ENCODE measurements at regions not wholly inside any gene's neighbourhood (a gene's known extent, or its start where the extent isn't known, plus 50 kb on each side); places are given as distances from the start of the nearest gene placed in this dataset.
A peak's percentile ranks its signal among the peaks of the same experiment; 100 is the strongest.

DNA sequence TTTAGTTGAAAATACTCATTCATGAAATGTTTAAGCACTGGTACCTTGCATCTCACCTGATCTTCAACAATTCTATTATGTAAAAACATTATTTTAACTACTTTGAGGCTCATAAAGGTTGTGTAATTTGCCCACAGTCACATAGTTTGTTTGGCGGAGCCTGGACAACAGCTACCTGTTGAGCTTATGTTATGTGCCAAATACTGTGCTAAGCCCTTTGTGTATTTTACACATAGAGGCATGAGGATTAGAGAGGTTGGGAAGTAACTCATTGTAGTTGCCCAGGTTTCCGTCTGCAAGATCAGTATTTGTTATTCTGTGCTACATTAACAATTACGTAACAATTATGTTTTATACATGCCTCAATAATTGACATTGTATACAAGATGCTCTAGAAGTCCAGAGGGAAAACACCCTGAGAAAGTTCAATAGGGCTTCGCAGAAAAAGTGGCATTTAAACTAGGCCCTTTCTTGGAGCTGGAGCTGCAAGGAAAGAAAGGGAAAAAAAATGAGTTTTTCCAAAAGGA is 80.4 kb downstream of the BOLA3 start:
- Mint-ChIP-seq H3K4me3 (no peak overlapping the region), H3K36me3 (no peaks in the 10 kb centered on the region), H3K27me3 (ENCODE audit: low read depth in 2 of 2) (no peaks in the 10 kb centered on the region), H3K9me3 (no peaks in the 10 kb centered on the region), H3K4me1 (peaks cover 20 to 38% of the 10 kb centered on the region in 2 donors), H3K27ac (peak overlapping the region in 1 of 2 donors; percentile 55)
- no peaks in the 10 kb centered on the region for H3K36me3 ChIP-seq (ENCODE audit: control insufficient read depth, insufficient read depth, low read length)
- H3K4me3 ChIP-seq (ENCODE audit: low read length): no peak overlapping the region
- H3K4me1 ChIP-seq (ENCODE audit: control insufficient read depth, insufficient read depth, low read length): no peaks in the 10 kb centered on the region
- no peaks in the 10 kb centered on the region for H3K9me3 ChIP-seq (ENCODE audit: control insufficient read depth, insufficient read depth, low read length)
- WGBS (ENCODE audit: insufficient coverage): 100% methylated on average over 3 of the region's 4 CpGs
- no peaks in the 10 kb centered on the region for H3K27me3 ChIP-seq (ENCODE audit: control insufficient read depth, insufficient read depth, low read length)
- TF ChIP-seq, protein P1, sequence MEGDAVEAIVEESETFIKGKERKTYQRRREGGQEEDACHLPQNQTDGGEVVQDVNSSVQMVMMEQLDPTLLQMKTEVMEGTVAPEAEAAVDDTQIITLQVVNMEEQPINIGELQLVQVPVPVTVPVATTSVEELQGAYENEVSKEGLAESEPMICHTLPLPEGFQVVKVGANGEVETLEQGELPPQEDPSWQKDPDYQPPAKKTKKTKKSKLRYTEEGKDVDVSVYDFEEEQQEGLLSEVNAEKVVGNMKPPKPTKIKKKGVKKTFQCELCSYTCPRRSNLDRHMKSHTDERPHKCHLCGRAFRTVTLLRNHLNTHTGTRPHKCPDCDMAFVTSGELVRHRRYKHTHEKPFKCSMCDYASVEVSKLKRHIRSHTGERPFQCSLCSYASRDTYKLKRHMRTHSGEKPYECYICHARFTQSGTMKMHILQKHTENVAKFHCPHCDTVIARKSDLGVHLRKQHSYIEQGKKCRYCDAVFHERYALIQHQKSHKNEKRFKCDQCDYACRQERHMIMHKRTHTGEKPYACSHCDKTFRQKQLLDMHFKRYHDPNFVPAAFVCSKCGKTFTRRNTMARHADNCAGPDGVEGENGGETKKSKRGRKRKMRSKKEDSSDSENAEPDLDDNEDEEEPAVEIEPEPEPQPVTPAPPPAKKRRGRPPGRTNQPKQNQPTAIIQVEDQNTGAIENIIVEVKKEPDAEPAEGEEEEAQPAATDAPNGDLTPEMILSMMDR (IDR thresholded peaks at IDR 0.05): no peak
- no peak for ATAC-seq
- H3K27ac ChIP-seq (ENCODE audit: low read length): no peak overlapping the region
- DNase-seq: no peak
- intact Hi-C loops (cut with micrococcal nuclease): no loop called here

DNA sequence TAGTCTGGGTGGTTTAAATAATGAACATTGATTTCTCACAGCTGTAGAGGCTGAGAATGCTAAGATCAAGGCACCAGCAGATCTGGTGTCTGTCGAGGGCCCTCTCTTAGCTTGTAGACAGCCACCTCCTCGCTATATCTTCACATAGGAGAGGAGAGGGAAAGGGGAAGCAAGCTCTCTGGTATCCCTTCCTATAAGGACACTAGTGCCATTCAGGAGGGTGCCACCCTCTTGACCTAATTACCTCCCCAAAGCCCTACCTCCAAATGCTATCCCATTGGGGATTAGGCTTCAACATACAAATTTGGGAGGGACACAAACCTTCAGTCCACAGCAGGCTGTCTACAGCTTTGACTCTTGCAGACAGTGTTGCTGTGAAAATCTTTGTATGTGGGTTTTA is 76.7 kb downstream of the BOLA3 start:
- Mint-ChIP-seq H3K4me3 (no peak overlapping the region), H3K9me3 (no peaks in the 10 kb centered on the region), H3K4me1 (peaks cover 37 to 50% of the 10 kb centered on the region in 2 donors), H3K36me3 (no peaks in the 10 kb centered on the region), H3K27me3 (ENCODE audit: low read depth in 2 of 2) (no peaks in the 10 kb centered on the region), H3K27ac (no peak overlapping the region)
- no peaks in the 10 kb centered on the region for H3K4me1 ChIP-seq (ENCODE audit: control insufficient read depth, insufficient read depth, low read length)
- TF ChIP-seq, protein P1 (IDR thresholded peaks at IDR 0.05): no peak
- no peak overlapping the region for H3K4me3 ChIP-seq (ENCODE audit: low read length)
- peaks cover 7% of the 10 kb centered on the region for H3K36me3 ChIP-seq (ENCODE audit: control insufficient read depth, insufficient read depth, low read length)
- intact Hi-C loops (cut with micrococcal nuclease): no loop called here
- no peaks in the 10 kb centered on the region for H3K9me3 ChIP-seq (ENCODE audit: control insufficient read depth, insufficient read depth, low read length)
- WGBS (ENCODE audit: insufficient coverage): no CpG with 5 or more reads among the region's 2 CpGs
- no peak for ATAC-seq
- H3K27ac ChIP-seq (ENCODE audit: low read length): no peak overlapping the region
- no peaks in the 10 kb centered on the region for H3K27me3 ChIP-seq (ENCODE audit: control insufficient read depth, insufficient read depth, low read length)
- DNase-seq: no peak

DNA sequence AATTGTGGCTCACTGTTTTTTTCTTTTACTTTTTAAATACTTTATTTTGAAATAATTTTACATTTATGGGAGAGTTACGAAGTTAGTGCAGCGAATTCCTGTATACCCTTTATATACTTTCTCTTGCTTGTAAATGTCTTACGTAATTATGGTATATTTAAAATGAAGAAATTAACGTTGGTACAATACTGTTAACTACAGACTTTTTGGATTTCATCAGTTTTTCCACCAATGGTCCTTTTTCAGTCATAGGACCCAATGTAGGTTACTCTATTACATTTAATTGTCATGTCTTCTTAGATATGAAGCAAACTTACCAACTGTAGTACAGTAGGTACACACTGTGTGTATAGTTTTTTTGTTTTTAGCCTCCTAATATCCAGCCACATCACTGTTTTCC is 76.3 kb downstream of the BOLA3 start:
- WGBS (ENCODE audit: insufficient coverage): no CpG with 5 or more reads among the region's 4 CpGs
- intact Hi-C loops (cut with micrococcal nuclease): no loop called here
- H3K27me3 Mint-ChIP-seq (ENCODE audit: low read depth in 2 of 2): no peaks in the 10 kb centered on the region

More for the DNA sequence above, 76.3 kb downstream of the BOLA3 start:
- H3K9me3 ChIP-seq (ENCODE audit: control insufficient read depth, insufficient read depth, low read length): no peaks in the 10 kb centered on the region
- no peak overlapping the region for H3K4me3 ChIP-seq (ENCODE audit: low read length)
- DNase-seq: no peak
- Mint-ChIP-seq H3K9me3 (no peaks in the 10 kb centered on the region), H3K27ac (no peak overlapping the region), H3K4me3 (no peak overlapping the region), H3K4me1 (peaks cover 37 to 51% of the 10 kb centered on the region in 2 donors), H3K36me3 (no peaks in the 10 kb centered on the region)
- H3K36me3 ChIP-seq (ENCODE audit: control insufficient read depth, insufficient read depth, low read length): peaks cover 8% of the 10 kb centered on the region
- H3K27me3 ChIP-seq (ENCODE audit: control insufficient read depth, insufficient read depth, low read length): no peaks in the 10 kb centered on the region
- no peak overlapping the region for H3K27ac ChIP-seq (ENCODE audit: low read length)
- TF ChIP-seq, protein P1 (IDR thresholded peaks at IDR 0.05): no peak
- ATAC-seq: no peak
- H3K4me1 ChIP-seq (ENCODE audit: control insufficient read depth, insufficient read depth, low read length): no peaks in the 10 kb centered on the region
